Activated T-helper 9 cell treated with anti-CD3 and anti-CD28 coated beads, Interleukin-2, amount 50 U/mL, for 16 hours (primary cell): ENCODE measurements at regions not wholly inside any gene's neighbourhood (a gene's known extent, or its start where the extent isn't known, plus 50 kb on each side); places are given as distances from the start of the nearest gene placed in this dataset.
"Not testable (repeated sequence)": the region's sequence is repeated elsewhere in the genome, so short reads cannot be mapped to it uniquely, and the experiment has no call there.

ENCODE experiments used
- DNase-seq: peaks from one replicate; pipeline ENCODE4 v3.0.0-alpha.2; 2020; ENCODE audit warnings: low read depth

DNA sequence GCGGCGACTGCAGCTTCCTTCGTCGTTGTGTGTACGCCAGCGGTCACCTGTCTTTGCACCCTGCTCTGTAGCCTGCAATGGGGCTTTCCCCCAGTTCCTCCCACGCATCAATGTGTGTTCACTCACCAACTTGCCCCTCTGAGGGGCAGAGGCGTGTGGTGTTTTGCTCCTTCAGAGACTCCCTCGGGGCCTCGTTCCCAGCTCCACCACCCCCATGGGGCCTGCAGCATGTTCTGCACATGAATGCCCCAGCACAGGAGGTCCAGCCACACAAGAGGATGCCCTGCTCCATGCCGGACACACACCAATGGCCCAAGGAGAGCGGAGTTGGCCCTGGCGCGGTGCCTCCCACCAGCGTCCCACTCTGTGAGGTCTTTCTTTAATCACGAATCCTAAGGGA is 196.8 kb downstream of the BANP start:
- not testable (repeated sequence) for DNase-seq

DNA sequence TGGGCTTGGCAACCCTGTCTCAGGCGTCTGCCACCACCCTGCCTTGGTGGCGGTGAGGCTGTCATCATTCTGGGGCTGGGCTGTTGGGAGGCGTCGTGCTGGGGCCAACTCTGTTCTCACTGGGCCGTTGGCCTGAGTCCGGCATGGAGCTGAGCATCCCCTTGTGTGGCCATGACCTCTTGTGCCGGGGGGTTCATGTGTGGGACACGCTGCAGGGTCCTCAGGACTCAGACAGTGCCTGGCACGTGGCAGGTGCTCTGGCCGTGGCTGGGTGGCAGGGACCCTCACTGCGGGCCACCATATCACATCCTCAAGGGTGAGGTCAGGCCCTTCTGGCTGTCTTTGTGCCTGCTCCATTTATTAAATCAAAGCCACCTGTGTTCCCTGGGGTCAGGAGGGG is 197.4 kb downstream of the BANP start:
- not testable (repeated sequence) for DNase-seq

GRCh38 chr16:88149158-88149603 is 197.9 kb downstream of the BANP start:
- DNase-seq: not testable (repeated sequence)

DNA sequence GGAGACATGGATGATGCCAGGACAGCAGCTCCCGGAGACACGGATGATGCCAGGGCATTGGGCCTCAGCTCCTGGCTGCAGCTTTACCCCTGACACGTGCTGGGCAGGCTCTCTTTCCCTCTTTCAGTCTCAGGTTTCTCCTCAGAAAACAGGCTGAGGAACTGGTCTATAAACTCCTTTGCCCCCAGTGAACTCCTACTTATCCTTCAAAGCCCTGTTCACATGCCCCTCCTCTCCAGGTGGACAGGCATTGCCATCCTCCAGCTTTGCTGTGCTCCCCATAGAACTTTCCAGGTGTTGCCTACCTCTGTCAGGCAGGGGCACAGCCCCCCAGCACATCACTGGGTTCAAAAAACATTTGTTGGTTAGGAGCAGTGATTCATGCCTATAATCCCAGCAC is 198.4 kb downstream of the BANP start:
- DNase-seq: not testable (repeated sequence)

GRCh38 chr16:88150456-88151128 is 199.4 kb downstream of the BANP start:
- DNase-seq: not testable (repeated sequence)

DNA sequence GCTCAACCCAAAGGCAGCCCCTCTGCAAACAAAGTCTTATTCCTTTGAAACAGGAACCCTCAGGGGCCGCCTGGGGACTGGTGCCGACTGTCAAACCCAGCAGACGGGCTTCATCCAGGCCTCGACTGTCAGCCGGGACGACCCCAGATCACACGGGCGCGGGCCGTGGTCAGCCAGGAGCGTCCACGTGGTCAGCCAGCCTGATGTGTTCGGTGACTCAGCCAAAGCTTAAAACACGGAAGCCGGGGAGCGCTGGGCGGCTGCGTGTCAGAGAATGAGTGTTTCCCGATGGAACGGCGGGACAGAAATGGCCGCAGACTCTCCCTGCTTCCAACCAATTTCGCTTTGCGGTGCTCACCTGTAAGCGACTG is 199.9 kb downstream of the BANP start:
- not testable (repeated sequence) for DNase-seq

DNA sequence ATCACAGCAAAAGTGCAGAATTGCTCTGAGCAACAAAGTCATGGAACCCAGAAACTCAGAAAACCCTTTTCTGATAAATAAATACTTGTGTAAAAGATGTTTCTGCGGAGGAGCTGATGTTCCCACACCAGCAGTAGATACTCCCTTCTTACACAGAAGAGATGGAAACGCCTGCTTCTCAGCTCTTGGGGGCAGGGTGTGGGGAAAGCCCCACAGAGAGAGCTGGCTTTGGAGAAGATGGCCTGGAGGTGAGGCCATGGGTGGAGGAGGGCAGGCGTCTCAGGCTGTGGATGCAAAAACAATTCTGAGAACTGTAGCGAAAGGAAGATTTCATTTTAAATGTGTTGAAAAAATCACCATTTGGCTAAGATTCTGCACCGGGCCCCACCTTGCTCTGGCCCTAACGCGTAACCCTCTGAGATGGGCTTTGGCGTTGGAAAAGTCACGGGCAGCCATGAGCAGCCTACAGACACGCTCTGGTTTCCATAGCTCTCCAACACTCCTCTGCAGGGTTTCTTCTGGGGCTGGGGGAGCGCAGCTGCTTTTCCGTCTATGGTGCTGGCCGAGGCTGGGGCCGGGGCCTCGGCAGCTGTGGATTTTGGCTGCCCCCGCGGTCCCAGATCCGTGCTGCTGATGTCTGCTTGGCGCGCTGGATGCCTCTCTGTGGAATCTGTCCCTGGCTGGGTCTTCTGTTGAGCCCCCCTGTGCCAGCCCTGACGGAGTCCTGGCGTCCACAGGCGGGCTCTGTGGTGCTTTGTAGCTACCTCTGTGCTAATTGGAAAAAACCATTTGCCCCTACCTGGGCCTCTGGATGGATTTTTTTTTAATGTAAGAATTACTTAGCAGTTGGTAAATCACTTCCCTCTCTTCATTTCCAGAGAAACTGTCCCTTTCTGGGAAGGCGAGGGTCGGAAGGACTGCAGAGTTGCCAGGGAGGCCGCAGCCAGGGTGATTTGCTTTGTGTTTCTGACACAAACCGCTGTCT is 200.9 kb downstream of the BANP start:
- not testable (repeated sequence) for DNase-seq

DNA sequence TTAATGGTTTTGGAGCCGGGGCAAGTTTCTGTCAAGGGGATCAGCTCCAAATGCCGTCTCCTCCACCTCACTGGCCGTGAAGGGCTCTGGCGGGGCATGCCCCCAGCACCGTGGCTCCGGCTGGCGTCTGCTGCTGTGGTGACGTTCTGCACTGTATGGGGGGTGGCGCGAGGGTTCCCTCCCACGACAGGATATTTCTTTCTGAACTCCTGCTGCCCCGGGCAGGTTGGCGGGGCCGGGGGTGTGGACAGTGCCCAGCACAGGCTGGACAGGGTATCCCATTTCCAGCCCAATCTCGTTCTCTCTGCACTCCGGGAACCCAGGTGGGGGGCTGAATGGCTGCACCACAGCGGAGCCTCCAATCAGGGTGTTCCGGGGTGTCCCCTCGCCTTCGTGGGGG is 201.6 kb downstream of the BANP start:
- DNase-seq: not testable (repeated sequence)

GRCh38 chr16:88153516-88153915 is 202.3 kb downstream of the BANP start:
- DNase-seq: not testable (repeated sequence)

DNA sequence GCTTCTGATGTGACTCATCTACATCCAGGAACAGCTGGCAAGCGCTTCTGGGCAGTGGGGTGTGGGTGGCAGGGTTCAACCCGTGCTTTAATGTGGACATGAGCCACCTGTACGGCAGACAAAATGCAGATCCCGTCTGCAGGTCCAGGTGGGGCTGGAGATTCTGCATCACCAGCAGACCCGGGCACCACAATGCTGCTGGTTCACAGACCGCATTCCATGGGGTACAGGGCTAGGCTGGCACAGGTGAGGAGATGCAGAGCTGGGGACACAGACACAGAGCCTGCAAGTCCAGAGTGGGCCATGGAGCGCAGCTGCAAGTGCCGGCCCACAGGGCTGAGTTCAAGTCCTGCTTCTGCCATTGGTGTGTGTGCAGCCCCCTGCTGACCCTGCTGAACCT is 203.7 kb downstream of the BANP start:
- not testable (repeated sequence) for DNase-seq

DNA sequence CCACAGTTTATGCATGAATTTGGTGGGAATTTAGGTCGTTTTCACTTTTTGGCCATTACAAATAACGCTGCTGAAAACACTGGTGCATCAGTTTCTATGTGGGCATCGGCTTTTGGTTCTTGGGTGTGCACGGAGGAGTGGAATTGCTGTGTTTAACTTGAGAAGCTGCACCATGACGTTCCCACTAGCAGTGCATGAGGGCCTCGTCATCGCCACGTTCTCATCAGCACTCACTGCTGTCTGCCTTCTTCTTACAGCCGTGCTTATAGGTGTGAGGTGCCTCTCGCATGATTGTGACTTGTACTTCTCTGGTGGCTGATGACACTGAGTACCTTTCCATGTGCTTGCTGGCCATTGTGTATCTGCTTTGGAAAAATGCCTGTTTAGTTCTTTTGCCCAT is 204.4 kb downstream of the BANP start:
- DNase-seq: not testable (repeated sequence)

DNA sequence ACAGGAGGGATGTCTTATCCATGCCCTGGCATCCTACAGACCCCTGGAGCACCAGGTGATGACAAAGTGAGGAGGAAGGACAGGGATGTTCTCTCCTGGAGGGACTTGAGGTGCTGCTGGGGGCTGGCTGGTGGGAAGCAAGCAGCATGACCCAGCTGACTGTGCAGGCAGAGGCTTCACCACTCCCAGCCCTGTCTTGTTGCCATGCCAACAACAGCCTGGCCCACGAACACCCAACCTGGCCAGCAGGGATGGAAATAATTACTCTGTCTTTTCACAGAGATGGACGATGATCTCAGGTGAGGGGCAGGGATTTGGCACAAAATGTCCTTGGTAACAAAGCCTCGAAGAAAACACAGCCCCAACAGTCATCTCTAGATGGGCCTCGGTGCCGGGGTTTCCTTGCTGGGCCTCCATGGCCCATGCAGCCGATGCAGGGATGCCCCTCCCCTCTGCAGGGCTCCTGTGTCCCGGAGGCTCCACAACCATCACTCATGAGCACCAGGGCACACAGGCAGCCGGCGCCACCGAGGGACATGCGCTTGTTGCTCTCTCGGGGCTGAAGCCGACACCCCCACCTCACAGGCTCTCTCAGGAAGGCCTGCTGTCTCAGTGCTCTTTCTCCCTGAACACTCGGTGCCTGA is 205.5 kb downstream of the BANP start:
- not testable (repeated sequence) for DNase-seq

- DNase-seq: not testable (repeated sequence)
Measured at GRCh38 chr16:88157686-88158085, 206.5 kb downstream of the BANP start.

- not testable (repeated sequence) for DNase-seq
Measured at GRCh38 chr16:88158256-88159045, 207.2 kb downstream of the BANP start.

DNA sequence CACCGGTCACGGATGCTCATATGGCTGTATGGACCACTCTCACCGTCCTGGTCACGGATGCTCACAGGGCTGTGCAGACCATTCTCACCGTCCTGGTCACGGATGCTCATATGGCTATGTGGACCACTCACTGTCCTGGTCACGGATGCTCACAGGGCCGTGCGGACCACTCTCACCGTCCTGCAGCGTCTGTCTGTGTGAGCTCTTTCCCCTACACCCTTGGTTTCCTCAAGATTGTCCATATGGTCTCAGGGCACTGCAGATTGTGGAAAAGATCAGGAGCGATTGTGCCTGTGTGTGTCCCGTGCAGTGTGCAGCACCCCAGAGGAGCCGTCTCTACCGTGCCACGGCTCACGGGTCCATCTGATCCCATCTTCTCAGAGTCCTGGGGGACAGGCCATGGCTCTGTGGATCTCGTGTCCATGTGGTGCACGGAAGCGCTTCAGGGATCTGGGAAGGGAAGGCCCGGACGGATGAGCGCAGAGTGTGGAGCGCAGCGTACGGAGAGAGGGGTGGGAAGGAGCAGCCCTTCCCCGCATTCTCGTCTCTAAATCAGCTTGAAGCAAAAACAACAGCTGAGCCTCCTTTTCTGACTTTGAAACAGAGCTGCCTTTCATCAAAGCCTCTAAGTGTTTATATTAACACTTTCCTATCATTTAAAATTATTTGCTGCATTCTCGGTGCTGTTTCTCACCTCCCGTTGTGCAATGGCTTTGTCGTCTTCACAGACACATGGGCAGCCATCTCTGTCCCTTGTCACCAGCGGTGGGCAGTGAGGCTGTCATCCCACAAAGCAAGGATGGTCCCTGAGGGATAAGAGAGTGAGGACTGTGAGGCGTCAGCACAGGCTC is 208.0 kb downstream of the BANP start:
- not testable (repeated sequence) for DNase-seq

DNA sequence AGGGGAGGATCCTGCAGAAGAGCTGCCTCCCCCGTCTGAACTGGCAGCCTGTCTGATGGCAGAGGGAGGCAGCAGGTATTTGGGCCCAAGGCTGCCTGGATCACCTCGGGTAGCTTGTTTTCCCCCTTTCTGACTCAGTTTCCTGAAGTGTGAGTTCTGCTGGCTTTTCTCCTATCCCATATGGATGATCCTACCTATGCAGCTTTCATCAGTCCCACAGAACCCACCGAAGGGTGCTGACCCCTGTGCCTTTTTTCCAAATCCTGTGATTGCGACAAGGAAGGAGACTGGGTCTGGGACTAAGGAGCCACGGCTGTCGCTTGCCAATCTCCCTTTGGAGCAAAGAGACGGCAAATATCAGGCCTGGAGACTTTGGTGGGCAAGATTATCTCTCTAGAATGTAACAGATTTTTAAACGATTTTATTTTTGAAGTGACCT is 208.7 kb downstream of the BANP start:
- not testable (repeated sequence) for DNase-seq

- DNase-seq: not testable (repeated sequence)
Measured at GRCh38 chr16:88161191-88161590, 210.0 kb downstream of the BANP start.

DNA sequence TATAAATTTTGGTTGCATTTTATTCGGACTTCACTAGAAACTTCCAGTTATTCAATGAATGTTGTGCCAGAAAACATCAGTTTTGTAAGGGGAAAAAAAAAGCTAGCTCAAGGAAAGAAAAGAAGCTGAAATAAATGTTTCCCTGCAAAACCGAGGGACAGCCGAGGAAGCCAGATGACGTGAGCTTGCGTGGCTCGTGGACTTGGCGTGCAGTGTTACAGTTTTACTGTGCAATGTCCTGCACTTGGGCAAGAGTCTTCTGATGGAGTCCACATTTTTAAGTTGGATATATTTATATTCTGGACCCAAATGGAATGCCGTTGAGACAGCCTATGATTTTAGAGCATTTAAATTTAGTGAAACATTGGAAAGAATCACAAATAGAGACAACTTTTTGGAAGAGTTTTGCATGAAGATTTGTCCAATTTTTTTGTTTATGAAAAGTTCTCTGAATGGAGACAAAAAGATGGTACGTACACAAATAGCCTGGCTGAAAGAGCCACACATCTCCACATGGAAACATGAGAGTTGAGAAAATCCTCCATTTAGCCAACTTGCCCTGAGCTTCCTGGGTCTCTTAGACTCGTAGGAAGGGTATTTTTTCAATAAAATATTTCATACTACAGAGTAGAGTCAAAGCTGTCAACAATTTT is 210.5 kb downstream of the BANP start:
- not testable (repeated sequence) for DNase-seq

- DNase-seq: not testable (repeated sequence)
Measured at GRCh38 chr16:88162778-88163177, 211.5 kb downstream of the BANP start.
